ENCODE measurements at regions not wholly inside any gene's neighbourhood (a gene's known extent, or its start where the extent isn't known, plus 50 kb on each side); places are given as distances from the start of the nearest gene placed in this dataset.

DNA sequence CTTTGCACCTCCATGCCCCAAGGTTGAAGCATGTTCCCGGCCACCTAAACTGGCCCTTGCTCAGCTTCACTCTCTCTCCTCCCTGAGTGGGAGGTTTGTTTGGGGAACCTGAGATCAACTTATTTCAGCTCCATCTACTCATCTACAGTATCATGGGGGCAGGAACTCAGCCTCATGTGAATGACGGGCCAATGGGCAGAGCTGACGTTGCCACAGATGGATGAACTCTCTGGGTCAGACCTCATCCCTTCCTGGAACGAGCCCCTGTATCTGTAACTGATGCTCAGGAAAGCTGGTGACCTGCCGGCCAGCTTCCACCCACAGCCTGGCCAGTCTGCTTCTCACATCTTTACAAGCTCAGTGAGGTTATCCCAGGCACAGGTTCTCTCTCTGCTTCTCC is 369.6 kb downstream of the IRX2 start:
- Histone ChIP-seq H3K4me1 (ENCODE audit: low read depth) (no peaks in the 10 kb centered on the region), H3K9me3 (no peaks in the 10 kb centered on the region), H3K36me3 (ENCODE audit: low read depth) (no peaks in the 10 kb centered on the region), H3K4me3 (no peak overlapping the region)
- intact Hi-C loops (cut with DNase I, micrococcal nuclease) = no loop called here
- DNase-seq (no peak), ATAC-seq (no peak)
- TF ChIP-seq, protein P1, sequence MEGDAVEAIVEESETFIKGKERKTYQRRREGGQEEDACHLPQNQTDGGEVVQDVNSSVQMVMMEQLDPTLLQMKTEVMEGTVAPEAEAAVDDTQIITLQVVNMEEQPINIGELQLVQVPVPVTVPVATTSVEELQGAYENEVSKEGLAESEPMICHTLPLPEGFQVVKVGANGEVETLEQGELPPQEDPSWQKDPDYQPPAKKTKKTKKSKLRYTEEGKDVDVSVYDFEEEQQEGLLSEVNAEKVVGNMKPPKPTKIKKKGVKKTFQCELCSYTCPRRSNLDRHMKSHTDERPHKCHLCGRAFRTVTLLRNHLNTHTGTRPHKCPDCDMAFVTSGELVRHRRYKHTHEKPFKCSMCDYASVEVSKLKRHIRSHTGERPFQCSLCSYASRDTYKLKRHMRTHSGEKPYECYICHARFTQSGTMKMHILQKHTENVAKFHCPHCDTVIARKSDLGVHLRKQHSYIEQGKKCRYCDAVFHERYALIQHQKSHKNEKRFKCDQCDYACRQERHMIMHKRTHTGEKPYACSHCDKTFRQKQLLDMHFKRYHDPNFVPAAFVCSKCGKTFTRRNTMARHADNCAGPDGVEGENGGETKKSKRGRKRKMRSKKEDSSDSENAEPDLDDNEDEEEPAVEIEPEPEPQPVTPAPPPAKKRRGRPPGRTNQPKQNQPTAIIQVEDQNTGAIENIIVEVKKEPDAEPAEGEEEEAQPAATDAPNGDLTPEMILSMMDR (IDR thresholded peaks at IDR 0.05) = no peak

DNA sequence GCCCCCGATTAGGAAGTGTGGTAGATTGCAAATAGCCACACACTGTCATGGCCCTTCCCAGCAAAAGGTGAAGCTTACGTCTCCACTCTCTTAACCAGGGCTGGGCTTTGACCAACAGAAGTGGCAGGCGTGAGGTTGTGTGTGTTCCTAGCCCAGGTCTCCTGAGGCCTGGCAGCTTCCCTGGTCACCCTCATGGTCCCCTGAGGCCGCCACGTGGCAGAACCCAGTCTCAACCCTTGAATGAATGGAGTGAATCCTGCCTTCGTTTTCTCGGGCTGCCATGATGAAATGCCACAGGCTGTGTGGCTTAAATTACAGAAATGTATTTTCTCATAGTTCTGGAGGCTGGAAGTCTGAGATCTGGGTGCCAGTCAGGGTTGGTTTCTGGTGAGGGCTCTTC is 370.4 kb downstream of the IRX2 start:
- intact Hi-C loops (cut with DNase I, micrococcal nuclease) = no loop called here
- no peaks in the 10 kb centered on the region for H3K4me1 ChIP-seq (ENCODE audit: low read depth)
- ATAC-seq (no peak), DNase-seq (no peak)
- H3K9me3 ChIP-seq = no peaks in the 10 kb centered on the region
- no peaks in the 10 kb centered on the region for H3K36me3 ChIP-seq (ENCODE audit: low read depth)
- H3K4me3 ChIP-seq = no peak overlapping the region
- TF ChIP-seq, protein P1 (IDR thresholded peaks at IDR 0.05) = no peak

DNA sequence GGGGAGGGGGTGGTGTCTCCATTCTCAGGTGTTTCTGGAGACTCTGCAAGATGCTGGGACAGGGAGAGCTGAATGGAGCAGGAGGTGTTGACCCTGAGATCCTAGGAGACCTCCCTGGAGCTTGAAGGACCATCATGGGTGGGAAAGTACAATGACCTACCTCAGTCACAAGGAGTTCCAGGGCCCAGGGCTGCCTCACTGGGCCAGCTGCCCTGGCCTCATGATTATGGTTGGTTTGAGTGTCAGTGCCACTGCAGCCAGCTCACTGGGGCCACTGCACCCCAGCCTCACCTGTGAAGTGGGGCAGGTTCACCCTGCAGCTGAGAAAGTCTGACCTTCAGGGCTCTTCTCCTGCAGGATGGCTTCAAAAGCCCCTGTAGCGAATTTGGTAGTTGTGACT is 372.5 kb downstream of the IRX2 start:
- ATAC-seq = no peak
- TF ChIP-seq, protein P1 (IDR thresholded peaks at IDR 0.05) = no peak

DNA sequence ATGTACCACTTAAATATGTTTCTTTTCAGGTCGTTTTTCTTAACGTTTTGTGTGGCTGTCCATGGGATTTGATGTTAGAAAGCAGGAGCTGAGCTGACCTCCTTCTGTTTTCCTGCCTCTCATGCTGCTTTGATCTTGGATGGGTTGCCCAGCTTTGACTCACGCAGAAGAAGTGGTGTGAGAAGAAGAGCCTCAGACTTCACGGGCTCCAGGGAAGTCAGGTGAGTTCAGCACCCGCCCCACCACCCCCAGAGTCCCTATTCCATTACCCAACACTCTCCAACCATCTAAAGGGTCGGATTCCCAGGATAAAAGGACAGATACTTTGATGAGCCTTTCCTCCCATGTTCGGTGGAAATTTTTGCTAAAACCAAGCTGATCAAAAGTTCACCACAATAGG is 373.4 kb downstream of the IRX2 start:
- intact Hi-C loops (cut with DNase I, micrococcal nuclease) = no loop called here
- Histone ChIP-seq H3K9me3 (peaks cover 8% of the 10 kb centered on the region), H3K4me1 (ENCODE audit: low read depth) (no peaks in the 10 kb centered on the region), H3K4me3 (no peak overlapping the region), H3K36me3 (ENCODE audit: low read depth) (no peaks in the 10 kb centered on the region)
- ATAC-seq = no peak
- TF ChIP-seq, protein P1 (IDR thresholded peaks at IDR 0.05) = no peak
- DNase-seq = no peak

More for the DNA sequence above, 372.5 kb downstream of the IRX2 start:
- H3K9me3 ChIP-seq = peaks cover 3% of the 10 kb centered on the region
- H3K36me3 ChIP-seq (ENCODE audit: low read depth) = no peaks in the 10 kb centered on the region
- no peak for DNase-seq
- intact Hi-C loops (cut with DNase I, micrococcal nuclease) = no loop called here
- no peaks in the 10 kb centered on the region for H3K4me1 ChIP-seq (ENCODE audit: low read depth)
- no peak overlapping the region for H3K4me3 ChIP-seq

DNA sequence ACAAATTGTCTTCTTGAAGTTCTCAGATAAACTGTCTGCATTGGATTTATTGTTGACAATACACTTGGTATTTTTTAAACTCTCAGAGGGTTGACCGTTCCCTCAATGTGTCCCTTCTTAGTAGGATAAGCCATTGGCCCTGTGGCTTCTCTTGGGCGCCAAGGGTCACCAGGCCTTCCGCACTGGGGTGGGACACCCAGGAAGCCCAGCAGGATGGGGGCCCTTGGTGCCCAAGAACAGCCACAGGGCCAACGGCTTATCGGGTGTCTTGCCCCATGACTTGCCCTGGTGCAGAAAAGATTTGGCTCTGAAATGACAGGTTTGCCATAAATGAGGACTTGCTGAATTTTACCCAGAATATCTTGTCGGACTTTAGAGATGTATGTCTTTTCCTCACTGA is 375.0 kb downstream of the IRX2 start:
- ATAC-seq = no peak
- intact Hi-C loops (cut with DNase I, micrococcal nuclease) = no loop called here
- Histone ChIP-seq H3K4me3 (no peak overlapping the region), H3K36me3 (ENCODE audit: low read depth) (no peaks in the 10 kb centered on the region), H3K4me1 (ENCODE audit: low read depth) (no peaks in the 10 kb centered on the region), H3K9me3 (peaks cover 8% of the 10 kb centered on the region)
- DNase-seq = no peak
- TF ChIP-seq, protein P1 (IDR thresholded peaks at IDR 0.05) = no peak

DNA sequence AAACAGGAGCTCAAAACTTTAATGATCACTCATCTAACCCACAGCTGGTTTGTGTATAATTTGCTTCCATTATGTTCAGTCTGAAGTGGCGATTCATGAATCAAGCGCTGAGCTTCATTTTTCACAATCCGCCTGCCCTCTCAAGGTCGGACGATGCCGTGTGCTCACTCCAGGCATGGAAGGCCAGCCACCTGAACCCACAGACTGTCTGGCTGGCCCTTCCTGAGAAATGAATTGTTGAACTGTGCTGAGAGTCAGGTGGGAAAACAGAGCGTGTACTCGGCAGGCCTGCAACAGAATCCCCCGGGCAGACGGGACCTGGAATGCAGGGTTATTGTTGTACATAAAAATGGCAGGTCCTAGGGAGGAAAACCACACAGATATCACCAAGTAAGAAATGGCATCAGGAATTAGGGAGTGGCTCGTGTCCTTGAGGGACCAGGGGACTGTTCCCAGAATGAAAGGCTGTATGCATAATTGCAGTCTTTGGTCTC is 375.7 kb downstream of the IRX2 start:
- TF ChIP-seq, protein P1 (IDR thresholded peaks at IDR 0.05) = no peak
- no peaks in the 10 kb centered on the region for H3K36me3 ChIP-seq (ENCODE audit: low read depth)
- DNase-seq (no peak), ATAC-seq (no peak)
- intact Hi-C loops (cut with DNase I, micrococcal nuclease) = no loop called here
- no peaks in the 10 kb centered on the region for H3K4me1 ChIP-seq (ENCODE audit: low read depth)
- H3K9me3 ChIP-seq = peaks cover 8% of the 10 kb centered on the region
- H3K4me3 ChIP-seq = no peak overlapping the region

Measured in mucosa of descending colon (tissue), 3 donors.